Bronchial epithelial cell (primary cell): ENCODE measurements at regions not wholly inside any gene's neighbourhood (a gene's known extent, or its start where the extent isn't known, plus 50 kb on each side); places are given as distances from the start of the nearest gene placed in this dataset.

Source experiments
- DNase-seq: peaks from one replicate; pipeline ENCODE4 v3.0.0-alpha.2; 2010; ENCODE audit warnings: low read depth
- FAIRE-seq: peaks from 2 replicates; lab custom pipeline; 2011; peaks lifted over from hg19 to GRCh38; lab: Jason Lieb, UNC
- H3K27me3 ChIP-seq: 2 replicates; pipeline ENCODE4 v1.5.1; 2011; ENCODE audit warnings: low read length; ENCODE audit not compliant: control insufficient read depth, insufficient read depth
- H3K36me3 ChIP-seq: 2 replicates; pipeline ENCODE4 v1.5.1; 2011; ENCODE audit warnings: low read length; ENCODE audit not compliant: control insufficient read depth, insufficient read depth
- H3K4me3 ChIP-seq: 2 replicates; pipeline ENCODE4 v1.5.1; 2011; ENCODE audit warnings: mild to moderate bottlenecking, low read depth, low read length, control low read depth
- CTCF ChIP-seq: IDR thresholded peaks from 2 replicates; pipeline ENCODE4 v1.5.1; 2011; ENCODE audit warnings: mild to moderate bottlenecking, moderate library complexity, low read length, control low read depth, inconsistent platforms; ENCODE audit not compliant: insufficient read depth, severe bottlenecking

- Histone ChIP-seq H3K4me3 (no peak overlapping the region), H3K27me3 (no peaks in the 10 kb centered on the region), H3K36me3 (no peaks in the 10 kb centered on the region)
- TF ChIP-seq CTCF: no peak
- peak; percentile 62 for FAIRE-seq
- DNase-seq: no peak
These were observed 653.6 kb downstream of the MED13L start for GRCh38 chr12:115623764-115624334.

- no peak overlapping the region for H3K4me3 ChIP-seq
- FAIRE-seq: no peak
These were observed 654.2 kb downstream of the MED13L start for GRCh38 chr12:115623275-115623674.

GRCh38 chr12:115620816-115621215, 656.7 kb downstream of the MED13L start:
- H3K4me3 ChIP-seq: no peak overlapping the region
- no peak for DNase-seq
- H3K27me3 ChIP-seq: no peaks in the 10 kb centered on the region
- no peak for FAIRE-seq
- H3K36me3 ChIP-seq: no peaks in the 10 kb centered on the region
- TF ChIP-seq CTCF: no peak

More at GRCh38 chr12:115623275-115623674, 654.2 kb downstream of the MED13L start:
- no peak for TF ChIP-seq CTCF
- DNase-seq: no peak
- Histone ChIP-seq H3K27me3 (no peaks in the 10 kb centered on the region), H3K36me3 (no peaks in the 10 kb centered on the region)

- H3K4me3 ChIP-seq: no peak overlapping the region
- no peaks in the 10 kb centered on the region for H3K36me3 ChIP-seq
- DNase-seq: no peak
- FAIRE-seq: no peak
- TF ChIP-seq CTCF: no peak
- H3K27me3 ChIP-seq: no peaks in the 10 kb centered on the region
These were observed 657.6 kb downstream of the MED13L start for GRCh38 chr12:115619889-115620288.

GRCh38 chr12:115619061-115619460, 658.4 kb downstream of the MED13L start:
- Histone ChIP-seq H3K27me3 (no peaks in the 10 kb centered on the region), H3K36me3 (no peaks in the 10 kb centered on the region), H3K4me3 (no peak overlapping the region)
- no peak for DNase-seq
- no peak for FAIRE-seq
- no peak for TF ChIP-seq CTCF

- DNase-seq (no peak), FAIRE-seq (no peak)
- Histone ChIP-seq H3K27me3 (no peaks in the 10 kb centered on the region), H3K4me3 (no peak overlapping the region), H3K36me3 (no peaks in the 10 kb centered on the region)
- TF ChIP-seq CTCF: no peak
These were observed 659.4 kb downstream of the MED13L start for GRCh38 chr12:115618105-115618504.
